ENCODE measurements at regions not wholly inside any gene's neighbourhood (a gene's known extent, or its start where the extent isn't known, plus 50 kb on each side); places are given as distances from the start of the nearest gene placed in this dataset.

DNA sequence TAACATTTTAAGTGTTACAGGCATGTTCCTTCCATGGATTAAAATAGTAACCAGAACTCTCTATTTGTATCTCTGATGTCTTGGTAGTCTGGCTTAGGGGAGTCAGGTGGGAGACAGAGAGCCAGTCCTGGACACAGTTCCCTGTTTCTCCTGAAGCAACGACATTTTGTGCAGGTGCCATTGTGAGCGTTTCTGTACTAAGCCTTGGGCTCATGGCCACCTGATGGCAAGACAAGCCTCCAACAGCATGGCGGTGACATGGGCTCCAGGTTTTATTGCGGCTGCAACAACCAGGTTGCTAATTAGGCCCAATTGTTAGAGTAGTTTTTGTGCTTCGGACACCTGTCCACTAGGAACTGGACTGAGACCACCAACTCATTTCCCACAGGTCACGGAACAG is 105.3 kb downstream of the PRDM13 start:
- TF ChIP-seq, protein P1, sequence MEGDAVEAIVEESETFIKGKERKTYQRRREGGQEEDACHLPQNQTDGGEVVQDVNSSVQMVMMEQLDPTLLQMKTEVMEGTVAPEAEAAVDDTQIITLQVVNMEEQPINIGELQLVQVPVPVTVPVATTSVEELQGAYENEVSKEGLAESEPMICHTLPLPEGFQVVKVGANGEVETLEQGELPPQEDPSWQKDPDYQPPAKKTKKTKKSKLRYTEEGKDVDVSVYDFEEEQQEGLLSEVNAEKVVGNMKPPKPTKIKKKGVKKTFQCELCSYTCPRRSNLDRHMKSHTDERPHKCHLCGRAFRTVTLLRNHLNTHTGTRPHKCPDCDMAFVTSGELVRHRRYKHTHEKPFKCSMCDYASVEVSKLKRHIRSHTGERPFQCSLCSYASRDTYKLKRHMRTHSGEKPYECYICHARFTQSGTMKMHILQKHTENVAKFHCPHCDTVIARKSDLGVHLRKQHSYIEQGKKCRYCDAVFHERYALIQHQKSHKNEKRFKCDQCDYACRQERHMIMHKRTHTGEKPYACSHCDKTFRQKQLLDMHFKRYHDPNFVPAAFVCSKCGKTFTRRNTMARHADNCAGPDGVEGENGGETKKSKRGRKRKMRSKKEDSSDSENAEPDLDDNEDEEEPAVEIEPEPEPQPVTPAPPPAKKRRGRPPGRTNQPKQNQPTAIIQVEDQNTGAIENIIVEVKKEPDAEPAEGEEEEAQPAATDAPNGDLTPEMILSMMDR (conservative IDR thresholded peaks at IDR 0.05): no peak
- Histone ChIP-seq H2BK15ac (ENCODE audit: low read depth, low read length) (no peak overlapping the region), H2BK20ac (ENCODE audit: low read depth, low read length, poor library complexity, severe bottlenecking) (no peak overlapping the region), H3K56ac (ENCODE audit: insufficient read length, low read depth, low read length) (no peak overlapping the region), H2BK12ac (ENCODE audit: insufficient read length, low read depth, low read length) (no peak overlapping the region), H4K91ac (ENCODE audit: insufficient read length, low read depth, low read length) (no peak overlapping the region), H4K5ac (ENCODE audit: insufficient read length, low read depth, low read length) (no peak overlapping the region), H3K4me2 (ENCODE audit: insufficient read depth, insufficient read length, low read length) (no peak overlapping the region), H2AK5ac (ENCODE audit: insufficient read length, low read length) (no peak overlapping the region), H3K79me1 (ENCODE audit: insufficient read depth, low read depth, low read length, poor library complexity, severe bottlenecking) (no peaks in the 10 kb centered on the region), H3K27ac (ENCODE audit: insufficient read length, low read depth, low read length) (no peak overlapping the region), H2BK5ac (ENCODE audit: insufficient read length, low read length) (no peak overlapping the region), H3K9ac (ENCODE audit: extremely low read depth, insufficient read length, low read length) (no peak overlapping the region), H3K23ac (ENCODE audit: insufficient read length, low read depth, low read length) (no peak overlapping the region), H4K8ac (replicated peaks; ENCODE audit: insufficient read length, low read depth, low read length) (no peak overlapping the region), H2BK120ac (ENCODE audit: low read depth, low read length, poor library complexity, severe bottlenecking) (no peak overlapping the region), H3K14ac (ENCODE audit: insufficient read depth, low read length) (no peak overlapping the region), H3K18ac (ENCODE audit: insufficient read length, low read depth, low read length) (no peak overlapping the region), H3K27me3 (ENCODE audit: insufficient read depth, low read length) (no peaks in the 10 kb centered on the region), H2AFZ (ENCODE audit: low read length) (no peak overlapping the region), H3K4me1 (ENCODE audit: insufficient read depth, low read length) (peaks cover 4% of the 10 kb centered on the region; the same call in 1 of the 2 replicates), H4K20me1 (ENCODE audit: control insufficient read depth, insufficient read depth, insufficient read length) (no peaks in the 10 kb centered on the region), H3K9me3 (ENCODE audit: control insufficient read depth, low read depth, low read length) (no peaks in the 10 kb centered on the region), H3K79me2 (ENCODE audit: insufficient read depth, low read length) (no peaks in the 10 kb centered on the region), H3T11ph (ENCODE audit: low read length) (no peak overlapping the region), H3K4ac (ENCODE audit: low read depth, low read length) (no peak overlapping the region), H3K23me2 (ENCODE audit: insufficient read length, low read depth, low read length, poor library complexity, severe bottlenecking) (no peaks in the 10 kb centered on the region)
- no CpG with 5 or more reads among the region's 6 CpGs for WGBS (ENCODE audit: extremely low coverage, insufficient read length, low lambda C conversion rate)
- Mint-ChIP-seq H3K27ac (no peak overlapping the region), H3K9me3 (peaks cover 3 to 4% of the 10 kb centered on the region in 2 experiments; a peak in 3 of 5 replicates), H3K36me3 (ENCODE audit: insufficient read depth in 1 of 3, low read depth in 3 of 3) (peaks cover 0 to 2% (median 0%) of the 10 kb centered on the region in 3 experiments; a peak in 1 of 7 replicates), H3K4me1 (peaks cover 5 to 6% of the 10 kb centered on the region in 2 experiments; a peak in 3 of 4 replicates), H3K4me3 (no peak overlapping the region), H3K27me3 (ENCODE audit: low read depth) (peaks cover 1% of the 10 kb centered on the region; the same call in 1 of the 2 replicates)
- DNase-seq: no peak

All from H9 (cell line).